Kidney glomerular epithelial cell (primary cell): ENCODE measurements at regions not wholly inside any gene's neighbourhood (a gene's known extent, or its start where the extent isn't known, plus 50 kb on each side); places are given as distances from the start of the nearest gene placed in this dataset.

Experiments
- DNase-seq: peaks from one replicate; lab custom pipeline; 2025; lab: John Stamatoyannopoulos, UW

DNA sequence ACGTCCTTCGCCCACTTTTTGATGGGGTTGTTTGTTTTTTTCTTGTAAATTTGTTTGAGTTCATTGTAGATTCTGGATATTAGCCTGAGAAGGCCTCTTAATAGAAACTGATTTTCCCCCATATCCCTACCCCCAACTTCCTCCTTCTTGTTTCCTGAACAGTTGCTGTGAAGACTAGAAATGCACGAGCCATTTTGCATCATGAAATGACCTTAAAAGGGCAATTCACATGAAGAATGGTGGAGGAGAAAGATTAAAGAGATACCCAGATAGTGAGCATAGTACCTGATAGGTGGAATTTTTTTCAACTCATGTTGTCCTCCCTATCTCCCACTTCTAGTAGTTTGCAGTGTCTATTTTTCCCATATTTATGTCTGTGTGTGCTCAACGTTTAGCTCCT, 55.2 kb upstream of the KCNH8 start:
- DNase-seq, result no peak

DNA sequence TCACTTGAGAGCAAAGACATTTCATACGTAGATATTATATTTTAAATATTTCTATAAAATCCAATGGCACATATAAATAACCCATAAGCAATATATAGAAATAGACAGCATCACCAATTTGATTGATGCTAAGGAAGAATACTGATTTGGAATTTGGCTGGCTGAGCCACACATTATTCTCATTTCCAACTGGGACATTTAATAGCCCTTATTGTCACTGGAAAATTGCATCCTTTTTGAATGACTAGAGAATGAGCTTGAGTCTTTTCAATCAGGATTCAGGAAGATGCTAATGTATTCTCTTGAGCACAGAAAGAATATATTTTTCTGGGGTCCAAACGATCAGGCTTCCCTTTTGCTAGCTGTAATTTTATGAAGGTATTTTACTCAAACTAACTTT, 70.9 kb upstream of the KCNH8 start:
- DNase-seq, result no peak

DNA sequence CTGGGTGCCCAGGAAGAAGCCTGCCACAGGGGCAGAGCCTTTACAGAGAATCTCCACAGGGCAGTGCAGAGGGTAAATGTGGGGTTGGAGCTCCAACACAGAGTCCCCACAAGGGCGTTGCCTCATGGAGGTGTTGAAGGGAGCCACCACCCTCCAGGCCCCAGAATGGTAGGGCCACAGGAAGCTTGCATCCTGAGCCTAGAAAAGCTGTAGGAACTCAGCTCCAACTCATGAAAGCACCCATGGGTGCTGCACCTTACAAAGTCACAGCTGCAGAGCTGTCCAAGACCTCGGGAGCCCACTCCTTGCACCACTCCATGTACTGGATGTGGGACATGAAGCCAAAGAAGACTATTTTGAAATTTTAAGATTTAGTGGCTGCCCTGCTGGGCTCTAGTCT, 73.3 kb upstream of the KCNH8 start:
- no peak for DNase-seq

DNA sequence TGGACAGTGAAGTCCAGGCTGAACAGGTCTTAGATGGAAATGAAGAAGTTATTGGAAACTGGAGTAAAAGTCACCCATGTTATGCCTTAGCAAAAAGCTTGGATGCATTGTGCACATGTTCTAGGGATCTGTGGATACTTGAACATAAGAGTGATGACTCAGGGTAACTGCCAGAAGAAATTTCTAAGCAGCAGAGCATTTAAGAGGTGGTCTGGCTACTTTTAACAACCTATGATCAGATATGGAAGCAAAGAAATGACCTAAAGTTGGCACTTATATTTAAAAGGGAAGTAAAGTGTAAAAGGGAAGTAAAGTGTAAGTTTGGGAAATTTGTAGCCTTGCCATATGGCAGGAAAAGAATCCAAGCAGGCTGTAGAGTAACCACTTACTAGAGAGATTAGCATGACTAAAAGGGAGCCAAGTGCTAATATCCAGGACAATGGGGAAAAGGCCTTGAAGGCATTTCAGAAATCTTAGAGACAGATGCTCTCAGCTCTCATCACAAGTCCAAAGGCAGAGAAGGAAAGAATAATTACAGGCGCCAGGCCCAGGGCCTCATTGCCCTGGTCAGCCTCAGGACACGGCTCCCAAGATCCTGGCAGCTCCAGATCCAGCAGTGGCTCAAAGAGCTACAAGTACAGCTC, 73.9 kb upstream of the KCNH8 start:
- no peak for DNase-seq

DNA sequence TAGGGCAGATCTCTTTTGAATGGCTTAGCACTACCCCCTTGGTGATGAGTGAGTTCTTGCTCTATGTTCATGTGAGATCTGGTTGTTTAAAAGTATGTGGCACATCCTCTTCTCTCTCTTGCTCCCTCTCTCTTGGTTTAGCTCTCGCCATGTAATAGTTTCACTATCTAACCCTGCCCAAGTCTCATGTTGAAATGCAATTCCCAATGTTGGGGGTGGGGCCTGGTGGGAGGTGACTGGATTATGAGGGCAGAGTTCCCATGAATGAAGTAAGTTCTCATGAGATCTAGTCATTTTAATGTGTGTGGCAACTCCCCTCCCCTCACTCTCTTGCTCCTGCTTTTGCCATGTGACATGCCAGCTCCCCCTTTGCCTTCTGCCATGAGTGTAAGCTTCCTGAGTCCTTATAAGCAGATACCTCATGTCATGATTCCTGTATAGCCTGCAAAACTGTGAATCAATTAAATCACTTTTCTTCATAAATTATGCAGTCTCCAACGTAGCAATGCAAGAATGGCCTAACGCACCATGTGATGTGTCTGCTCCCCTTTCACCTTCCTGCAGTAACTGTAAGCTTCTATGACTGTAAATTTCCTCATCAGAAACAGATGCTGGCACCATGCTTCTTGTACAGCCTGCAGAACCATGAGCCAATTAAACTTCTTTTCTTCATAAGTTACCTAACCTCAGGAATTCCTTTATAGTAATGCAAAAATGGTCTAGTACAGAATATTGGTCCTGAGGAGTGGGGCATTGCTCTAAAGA, 74.8 kb upstream of the KCNH8 start:
- no peak for DNase-seq

DNA sequence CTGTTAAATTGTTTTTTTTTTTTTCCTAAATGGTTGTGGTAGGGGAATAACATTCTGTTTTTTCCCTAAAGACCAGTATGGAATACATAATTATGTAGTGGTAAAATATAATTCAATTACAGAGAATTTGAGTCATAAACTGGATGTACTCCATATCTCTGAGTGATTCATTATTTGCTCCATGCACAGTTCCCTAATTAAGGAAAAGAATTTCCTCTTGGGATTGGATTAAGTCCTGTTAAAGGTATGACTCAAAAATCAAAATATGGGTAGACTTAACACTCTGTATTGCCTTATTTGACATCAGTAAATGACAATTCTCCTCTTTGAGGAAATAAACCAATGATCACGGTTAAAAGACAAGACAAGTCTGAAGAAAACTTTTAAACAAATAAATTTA, 78.0 kb upstream of the KCNH8 start:
- no peak for DNase-seq

DNA sequence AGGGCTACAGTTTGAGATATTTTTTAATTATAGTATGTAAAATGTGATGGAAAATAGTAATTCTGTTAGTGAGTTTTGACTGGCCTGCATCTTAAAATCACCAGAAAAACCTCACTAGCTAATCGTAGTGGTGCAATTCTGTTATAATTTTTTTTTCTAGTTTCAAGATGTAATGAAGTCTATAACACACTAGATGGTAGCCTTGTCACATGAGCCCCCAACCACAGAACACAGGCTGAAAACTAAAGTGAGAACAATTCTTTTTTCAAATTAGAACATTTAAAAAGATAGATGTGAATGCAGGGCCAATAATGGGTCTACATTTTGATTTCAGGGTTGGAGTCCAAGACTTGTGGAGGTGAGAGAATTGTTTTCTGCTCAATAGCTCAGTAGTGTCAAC, 83.3 kb upstream of the KCNH8 start:
- DNase-seq, result no peak

DNA sequence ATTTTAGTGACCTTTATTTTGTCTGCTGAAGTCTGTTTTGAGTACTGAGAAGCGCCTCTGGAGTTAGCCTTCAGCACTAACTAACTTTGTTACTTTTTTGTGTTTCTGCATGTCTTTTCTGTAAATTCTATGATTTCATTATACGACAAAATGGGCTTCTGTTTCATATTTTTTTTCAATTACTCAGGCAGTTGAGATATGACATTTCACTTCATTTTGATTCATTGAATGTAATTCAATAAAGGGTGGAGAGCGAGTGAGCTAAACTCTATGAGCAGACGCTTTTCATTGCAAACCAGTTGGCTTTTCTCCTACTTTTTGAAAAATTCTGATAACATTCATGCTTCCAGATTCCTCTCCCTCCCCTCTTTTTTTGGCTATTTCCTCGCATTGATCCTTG, 84.4 kb upstream of the KCNH8 start:
- DNase-seq, result no peak

DNA sequence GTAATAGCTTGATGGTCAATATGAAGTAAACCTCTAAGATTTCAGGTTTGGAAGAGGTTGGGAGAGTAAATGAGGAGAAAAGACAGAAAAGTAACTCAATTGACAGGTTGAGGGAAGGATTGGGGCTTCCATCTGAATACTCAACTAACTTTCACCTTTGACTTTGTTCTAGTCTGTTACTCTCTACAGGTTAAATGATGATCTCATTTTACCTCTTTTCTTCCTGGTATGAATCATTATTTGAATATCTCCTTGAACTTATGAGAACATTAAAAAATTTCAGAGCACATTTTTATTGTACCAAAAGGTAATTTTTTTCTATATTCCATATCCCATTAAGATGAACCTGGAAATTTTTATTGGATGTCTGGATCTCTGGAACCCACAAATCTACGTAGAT, 87.9 kb upstream of the KCNH8 start:
- no peak for DNase-seq

DNA sequence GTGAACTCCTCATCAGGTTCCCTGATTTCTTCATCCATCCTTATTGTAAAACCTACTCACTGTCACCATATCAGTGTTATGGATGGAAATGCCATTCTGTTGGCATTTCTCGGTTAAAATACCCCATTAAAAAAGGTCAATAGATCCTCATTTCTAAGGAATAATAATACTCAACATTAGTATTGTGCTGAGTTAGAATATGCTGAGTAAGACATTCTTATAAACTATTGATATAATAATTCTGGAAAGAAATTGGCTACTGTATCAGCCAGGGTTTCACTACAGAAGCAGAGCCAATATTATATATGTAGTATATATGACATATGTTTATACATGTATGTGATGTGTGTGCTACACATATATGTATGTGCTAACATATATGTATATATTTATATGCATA, 95.4 kb upstream of the KCNH8 start:
- DNase-seq, result no peak

DNA sequence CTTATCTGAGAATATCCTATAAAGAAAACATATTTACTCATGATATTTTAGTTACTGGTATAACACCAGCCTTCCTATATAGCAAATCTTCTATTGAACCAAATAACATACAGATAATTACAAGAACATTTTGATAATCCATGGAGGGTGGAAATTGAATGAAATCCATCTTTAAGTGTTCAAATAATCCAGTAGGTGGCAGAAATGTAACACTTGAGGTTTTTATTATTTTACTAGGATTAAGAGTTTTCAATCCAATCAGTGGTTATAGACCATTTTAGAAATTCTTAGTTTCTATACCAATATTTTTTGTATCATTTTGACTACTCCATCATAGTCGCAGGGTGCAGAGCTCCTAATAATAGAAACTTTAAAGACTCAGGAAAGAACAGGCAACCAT, 101.9 kb upstream of the KCNH8 start:
- DNase-seq, result no peak

DNA sequence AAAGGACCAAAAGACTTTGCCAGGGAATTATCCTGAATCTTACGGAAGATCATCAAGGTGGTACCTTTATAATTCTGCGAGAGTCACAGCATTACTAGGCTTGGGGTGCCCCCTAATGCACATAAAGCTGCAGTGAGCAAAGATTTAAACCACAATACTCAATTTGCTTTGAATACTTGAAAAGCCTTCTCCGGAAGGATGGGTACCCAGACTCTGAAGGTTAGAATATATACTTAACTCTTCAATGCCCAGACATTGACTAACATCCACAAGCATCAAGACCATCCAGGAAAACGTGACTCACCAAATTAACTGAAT, 117.8 kb upstream of the KCNH8 start:
- DNase-seq, result no peak

DNA sequence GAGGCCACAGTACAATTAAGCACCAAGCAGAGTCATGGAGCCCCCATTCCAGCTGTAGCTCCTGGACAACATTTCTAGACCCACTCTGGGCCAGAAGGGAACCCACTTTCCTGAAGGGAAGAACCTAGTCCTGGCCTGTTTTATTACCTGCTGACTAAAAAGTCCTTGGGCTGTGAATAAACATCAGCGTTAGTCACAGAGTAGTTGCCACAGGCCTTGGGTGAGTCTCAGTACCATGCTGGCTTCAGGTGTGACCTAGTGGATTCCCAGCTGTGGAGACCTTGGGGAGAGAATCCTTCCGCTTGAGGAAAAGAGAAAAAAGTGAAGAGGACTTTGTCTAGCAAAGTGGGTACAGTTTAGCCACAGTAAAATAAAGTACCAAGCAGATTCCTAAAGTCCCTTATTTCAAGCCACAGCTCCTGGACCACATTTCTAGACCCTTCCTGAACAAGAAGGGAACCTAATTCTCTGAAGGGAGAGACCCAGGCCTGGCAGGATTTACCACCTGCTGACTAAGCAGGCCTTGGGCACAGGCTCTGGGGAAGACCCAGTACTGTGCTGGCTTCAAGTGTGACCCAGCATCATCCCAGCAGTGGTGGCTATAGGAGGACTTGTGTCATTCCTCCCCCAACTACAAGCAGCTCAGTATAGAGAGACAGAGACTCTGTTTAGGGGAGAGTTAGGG, 118.3 kb upstream of the KCNH8 start:
- DNase-seq, result no peak

DNA sequence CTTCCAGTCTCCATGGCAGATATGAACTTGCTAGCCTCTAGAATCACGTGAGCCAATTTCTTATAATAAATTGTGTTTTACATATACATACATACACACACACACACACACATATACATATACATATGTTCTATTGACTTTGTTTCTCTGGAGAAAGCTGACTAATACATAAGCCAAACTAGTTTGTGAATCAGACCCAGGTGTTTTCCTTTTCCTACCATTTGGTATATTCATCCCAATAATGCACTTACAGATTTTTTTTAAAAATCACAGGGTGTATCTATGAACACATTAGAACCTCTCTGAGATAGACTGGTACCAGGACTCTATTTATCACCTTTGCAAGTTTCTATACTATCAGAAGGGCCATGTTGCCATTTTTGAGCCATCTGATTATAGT, 122.9 kb upstream of the KCNH8 start:
- DNase-seq, result no peak

DNA sequence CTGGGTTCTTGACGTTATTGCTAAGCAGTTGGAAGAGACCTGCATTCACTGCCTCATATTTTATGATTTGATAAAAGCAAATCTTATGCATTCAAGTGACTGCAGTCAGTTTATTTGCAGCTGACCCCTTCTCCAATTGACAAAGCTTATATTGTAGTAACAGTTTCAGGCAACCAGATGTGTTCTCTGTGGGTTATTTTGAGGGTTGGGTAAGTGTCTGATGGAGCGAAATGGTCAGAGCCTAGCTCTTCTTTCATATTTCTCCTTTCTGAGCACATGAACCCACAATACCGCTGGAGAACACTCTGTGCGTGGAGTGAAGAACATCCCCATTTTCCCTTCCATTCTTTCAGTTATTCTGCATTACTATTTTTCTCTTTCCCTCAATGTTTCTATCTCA, 125.8 kb upstream of the KCNH8 start:
- no peak for DNase-seq

DNA sequence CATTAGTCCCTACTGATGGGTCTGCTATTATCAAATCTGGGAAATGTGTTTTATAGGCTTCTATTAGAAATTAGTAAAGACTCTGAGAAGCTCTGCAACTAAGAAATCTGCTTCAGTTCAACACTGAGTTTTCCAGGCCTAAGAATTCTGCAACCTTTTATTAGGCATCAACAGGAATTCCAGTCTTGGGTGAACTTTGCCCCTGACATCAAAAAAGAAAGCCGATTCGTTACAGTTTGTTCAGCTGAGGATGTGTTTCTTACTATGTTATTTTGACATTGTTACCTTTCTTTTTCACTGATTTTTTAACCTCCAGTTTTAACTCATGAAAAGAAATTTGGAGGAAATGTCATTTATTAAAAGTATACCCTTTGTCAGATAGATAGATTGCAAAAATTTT, 131.5 kb upstream of the KCNH8 start:
- no peak for DNase-seq

DNA sequence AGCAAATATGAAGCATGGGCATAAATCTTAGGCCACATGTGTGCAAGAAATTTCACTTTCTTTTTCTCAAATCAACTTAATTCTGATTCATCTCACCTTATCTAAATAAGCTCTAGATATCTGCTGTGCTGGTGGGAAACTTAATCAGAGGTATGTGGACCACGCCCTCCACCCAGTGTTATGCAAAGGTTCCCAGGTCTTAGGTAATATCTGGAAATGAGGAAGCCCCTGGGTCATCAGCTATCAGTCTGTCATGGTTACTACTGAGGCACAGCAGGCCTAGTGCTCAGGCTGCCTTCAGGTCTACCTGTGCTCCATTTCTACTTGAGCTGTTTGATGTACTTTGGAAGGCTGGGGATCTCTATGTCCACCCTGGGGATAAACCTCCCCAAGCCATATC, 134.4 kb upstream of the KCNH8 start:
- DNase-seq, result no peak

DNA sequence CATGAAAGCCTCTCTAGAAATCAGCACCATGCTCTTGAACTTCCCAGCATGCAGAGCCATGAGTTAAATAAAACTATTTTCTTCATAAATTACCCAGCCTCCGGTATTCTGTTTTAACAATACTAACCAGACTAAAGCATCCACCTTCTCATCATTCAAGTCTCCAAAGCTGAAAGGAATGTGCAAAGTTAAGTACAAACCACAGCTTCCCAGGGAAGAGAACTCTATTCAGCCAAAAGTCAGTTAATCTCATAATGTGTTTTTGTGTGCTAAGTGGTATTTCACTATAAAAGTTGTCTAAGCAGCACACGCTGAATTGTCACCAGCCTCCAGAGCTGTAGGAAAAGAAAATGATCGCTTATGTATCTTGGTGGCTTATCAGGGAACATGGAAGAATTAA, 135.5 kb upstream of the KCNH8 start:
- DNase-seq, result no peak

DNA sequence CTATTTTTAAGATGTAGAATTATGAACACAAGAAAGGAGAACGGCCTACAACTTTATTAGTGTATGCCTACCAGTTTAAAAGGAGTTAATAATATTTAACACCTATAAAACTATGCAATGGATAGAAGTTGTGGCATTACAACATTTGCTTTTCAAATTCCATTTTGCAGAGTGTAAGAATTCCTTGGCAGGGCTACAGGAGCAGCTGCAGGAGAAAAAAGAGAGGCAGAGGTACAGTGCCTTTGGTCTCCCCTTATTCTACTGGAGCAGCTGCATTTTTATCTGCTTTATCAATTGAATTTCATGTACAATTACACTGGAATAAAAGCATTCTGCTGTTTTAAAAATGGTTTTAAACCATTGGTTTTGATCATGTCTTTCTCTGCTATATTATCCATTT, 145.7 kb upstream of the KCNH8 start:
- no peak for DNase-seq

DNA sequence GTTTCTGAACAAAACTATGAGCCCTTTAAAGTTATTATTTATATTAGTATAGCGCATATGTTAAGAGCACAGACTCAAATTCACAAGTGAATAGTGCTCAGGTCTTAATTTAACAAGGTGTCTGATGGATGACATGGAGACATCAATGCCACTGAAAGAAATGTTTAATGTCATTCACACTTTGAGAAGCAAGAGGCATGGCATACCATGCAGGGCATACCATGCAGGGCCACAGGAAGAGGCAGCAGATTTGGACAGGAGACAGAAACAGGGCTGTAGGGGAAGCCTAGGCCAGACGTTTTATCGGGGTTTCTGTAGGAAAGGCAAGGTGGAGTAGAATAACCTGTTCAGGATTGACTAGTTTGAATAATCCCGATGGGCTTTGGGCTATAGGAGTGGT, 150.2 kb upstream of the KCNH8 start:
- DNase-seq, result no peak

DNA sequence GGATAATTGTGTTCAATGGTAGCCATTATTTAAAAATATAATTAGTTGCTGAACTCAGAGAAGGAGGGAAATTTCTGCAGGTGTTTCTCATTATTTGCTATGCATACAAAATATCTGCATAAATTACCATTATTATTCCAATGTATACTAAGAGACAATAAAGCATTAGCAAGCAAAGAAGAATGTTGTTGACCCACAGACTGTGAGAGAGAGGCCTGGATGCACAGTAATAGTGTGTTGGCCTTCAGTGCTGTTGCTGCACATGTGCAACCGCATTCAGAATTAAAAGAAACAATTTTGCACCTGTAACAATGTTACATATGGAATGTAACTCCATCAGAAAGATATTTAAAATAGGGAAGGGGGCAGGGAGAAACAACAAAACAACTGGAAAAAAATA, 155.6 kb upstream of the KCNH8 start:
- DNase-seq, result no peak

DNA sequence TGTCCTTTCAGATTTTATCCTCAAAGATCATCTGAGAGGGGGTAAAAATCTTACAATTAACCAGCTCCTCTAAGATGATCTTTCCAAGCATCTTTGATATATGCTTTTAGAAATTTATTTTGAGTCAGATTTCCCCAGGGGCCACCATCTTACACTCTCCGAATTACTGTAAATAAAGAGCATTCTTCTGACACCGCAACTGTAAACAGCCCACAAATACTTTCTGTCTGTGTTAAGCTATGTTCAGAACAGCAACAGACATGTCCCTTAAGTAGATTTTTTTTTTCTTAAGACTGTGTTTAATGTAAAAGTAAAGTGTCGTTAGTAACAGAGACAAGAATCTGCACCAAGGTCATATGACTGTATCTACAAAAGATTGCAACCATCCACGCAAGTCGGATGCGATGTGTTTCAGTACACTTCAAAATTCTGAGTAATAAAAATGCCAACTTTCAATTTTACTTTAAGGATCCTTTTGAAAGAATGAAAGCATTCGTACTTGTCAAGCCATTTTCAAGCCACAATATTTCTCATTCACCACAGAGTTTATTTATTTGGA, 159.0 kb upstream of the KCNH8 start:
- no peak for DNase-seq

DNA sequence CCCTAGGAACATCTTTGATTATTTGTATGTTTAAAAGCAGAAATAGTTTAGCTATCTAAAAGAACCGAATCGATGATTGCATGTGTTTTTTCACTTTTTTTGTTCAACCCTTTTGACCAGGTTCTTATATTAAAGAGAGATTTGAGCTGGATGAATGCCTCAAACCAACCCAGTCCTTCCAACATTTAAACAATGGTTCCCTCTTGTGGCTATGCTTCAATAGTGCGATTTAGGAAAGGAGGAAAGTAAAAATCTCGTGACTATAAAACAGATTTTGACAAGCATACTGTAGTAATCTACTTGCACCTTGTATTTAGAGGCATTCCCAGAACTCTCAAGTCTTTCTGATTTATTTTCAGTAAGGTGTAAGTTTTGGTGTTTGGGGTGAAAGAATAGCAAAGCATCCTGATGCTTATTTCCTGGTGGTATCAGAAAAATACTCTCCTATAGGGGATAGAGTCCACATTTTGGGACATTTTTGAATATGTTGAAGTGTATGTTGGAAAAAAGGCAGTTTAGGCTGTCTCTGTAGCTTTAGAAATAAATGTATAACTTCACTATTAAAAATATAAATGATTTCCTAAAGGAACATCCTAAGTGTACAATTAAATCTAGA, 159.6 kb upstream of the KCNH8 start:
- DNase-seq, result peak; percentile 43
